GM18861 (cell line): ENCODE measurements at regions not wholly inside any gene's neighbourhood (a gene's known extent, or its start where the extent isn't known, plus 50 kb on each side); places are given as distances from the start of the nearest gene placed in this dataset.

Experiments used
- ATAC-seq: cut with Tn5 transposase; IDR thresholded peaks from one replicate; pipeline ENCODE4 v1.9.1; 2021; ENCODE audit not compliant: unreplicated experiment

DNA sequence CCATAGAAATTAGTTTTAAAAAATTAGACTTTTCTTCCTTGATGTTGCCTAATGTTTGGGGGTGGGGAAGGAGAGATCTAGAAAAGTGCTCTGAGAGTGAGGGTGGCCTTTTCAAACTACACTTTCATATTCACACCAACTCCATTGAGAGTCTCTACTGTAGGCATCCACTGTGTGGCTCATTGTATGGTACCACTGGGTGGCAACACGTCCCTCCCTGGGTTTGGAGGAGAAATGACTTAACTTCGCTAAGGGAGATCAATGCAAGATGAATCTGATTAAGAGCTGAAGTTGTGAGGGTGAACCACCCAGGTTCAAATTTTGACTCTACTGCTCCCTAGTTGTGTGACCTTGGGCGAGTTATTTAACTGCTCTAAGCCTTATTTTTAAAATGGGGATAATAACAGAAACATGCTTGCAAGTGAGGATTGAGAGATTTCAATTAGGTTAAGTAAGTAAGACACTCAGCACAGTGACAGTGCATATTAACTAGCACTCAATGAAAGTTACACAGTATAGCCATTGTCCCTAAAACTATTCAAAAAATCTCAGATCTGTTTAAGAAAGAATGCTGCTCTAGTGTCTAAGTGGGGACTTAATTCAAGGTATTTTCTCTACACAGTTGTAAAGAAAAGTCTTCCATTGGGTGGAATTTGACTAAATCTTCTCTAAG lies 193.5 kb upstream of the CNR1 start:
- ATAC-seq = no peak

DNA sequence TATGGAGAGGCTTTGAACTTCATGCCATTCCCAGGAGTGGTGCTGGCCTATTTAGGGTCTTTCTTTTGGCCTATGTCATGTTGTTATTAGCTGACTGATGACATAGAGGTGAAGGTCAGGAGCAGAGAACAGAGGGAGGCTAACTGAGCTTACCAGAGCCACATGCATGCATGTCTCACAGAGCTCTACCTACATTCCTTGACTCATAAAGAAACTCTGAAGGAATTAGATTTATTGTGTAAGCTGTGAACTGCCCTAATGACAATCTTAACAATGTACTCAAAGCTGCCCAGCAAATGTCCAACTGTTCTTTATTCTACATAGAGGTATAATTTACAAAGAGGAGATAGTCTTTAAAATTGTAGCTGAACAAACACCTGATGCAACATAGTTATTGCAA lies 192.7 kb upstream of the CNR1 start:
- ATAC-seq = no peak

DNA sequence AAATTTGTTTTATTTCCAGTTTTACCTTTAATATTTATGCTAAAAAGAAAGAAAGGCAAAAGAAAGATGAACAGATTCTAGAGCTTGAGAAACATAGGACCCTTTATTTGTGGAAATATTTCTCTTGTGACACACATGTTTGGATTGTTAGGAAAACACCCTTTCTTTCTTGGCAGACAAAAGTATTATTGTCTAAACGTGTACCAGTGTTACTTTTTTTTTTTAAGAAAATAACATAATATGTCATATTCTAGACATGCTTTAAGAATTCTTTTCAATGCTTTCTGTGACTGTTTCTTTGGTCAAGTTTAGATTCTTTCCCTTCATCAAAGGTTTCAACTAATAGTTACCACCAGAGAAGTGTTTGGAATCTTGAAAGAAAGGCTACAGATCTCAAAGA lies 183.4 kb upstream of the CNR1 start:
- no peak for ATAC-seq

DNA sequence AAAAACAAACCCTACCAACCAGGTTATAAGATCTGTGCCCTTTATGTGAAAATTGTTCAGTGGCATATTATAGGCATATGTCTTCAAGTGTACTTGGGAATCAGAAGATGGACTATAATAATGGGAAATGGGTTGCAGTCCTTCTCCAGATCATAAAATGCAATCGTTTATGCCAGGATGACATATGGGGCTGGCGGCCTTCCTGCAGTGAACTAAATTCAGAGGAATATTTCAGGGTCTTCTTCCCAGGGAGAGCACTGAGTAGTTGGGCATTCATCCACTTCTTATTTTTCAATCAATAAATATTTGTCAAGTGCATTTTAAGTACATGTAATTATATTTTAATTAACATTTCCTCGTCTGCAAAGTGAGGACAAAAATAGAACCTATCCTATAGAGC lies 176.2 kb upstream of the CNR1 start:
- no peak for ATAC-seq

DNA sequence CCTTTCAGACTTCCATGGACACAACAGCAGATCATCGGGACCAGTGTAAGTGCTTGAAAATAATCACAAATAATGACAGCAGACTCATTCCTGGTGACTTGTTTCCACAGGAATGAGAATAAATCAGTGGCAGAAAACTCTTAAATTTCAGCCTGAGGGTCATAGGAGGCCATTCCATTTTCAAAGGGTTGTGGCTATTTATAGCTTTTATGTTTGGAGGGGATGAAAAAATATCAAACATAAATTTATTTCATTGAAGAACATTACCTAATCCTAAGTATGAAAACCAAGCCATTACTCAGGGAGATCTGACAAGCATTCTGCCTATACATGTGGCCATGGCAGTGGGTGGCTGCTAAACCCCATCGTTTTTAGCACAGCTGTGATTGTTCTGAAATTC lies 173.6 kb upstream of the CNR1 start:
- ATAC-seq = no peak

DNA sequence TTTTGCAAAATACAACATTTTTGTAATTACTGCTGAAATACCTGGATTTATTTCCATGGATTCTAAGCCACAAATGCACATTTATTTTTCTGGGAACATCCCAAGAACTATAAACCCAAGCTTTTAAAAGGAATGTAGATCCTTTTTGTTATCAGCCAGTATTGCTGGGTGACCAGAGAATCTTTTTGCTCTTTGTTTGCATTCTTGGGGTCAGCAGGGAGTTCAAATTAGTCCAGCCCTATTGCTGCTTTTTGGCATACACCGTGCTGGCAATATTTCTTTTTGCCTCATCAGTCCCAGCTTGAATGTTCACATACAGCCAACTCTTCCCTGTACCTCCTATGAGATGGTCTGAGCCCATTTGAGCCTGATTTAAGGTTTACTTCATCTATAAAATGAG lies 155.2 kb upstream of the CNR1 start:
- no peak for ATAC-seq

DNA sequence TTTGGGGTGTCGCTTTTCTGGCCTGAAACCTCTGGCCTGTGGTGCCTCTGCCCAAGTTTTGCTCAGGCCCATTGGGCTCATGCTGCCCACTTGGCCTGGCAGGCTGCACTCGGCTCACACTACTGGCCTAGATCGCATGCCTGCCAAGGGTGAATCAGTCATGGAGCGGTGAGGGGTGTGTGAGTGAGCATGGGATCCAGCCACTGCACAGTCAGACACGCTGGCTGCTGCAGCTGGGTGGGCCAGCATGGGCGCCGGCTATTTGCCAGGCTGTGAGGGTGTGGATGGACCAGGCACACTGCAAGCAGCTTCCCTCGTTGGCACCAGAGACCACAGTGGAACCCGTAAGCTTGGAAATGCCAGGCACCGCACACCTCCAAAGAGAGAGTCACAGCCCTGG lies 145.4 kb upstream of the CNR1 start:
- ATAC-seq = no peak

DNA sequence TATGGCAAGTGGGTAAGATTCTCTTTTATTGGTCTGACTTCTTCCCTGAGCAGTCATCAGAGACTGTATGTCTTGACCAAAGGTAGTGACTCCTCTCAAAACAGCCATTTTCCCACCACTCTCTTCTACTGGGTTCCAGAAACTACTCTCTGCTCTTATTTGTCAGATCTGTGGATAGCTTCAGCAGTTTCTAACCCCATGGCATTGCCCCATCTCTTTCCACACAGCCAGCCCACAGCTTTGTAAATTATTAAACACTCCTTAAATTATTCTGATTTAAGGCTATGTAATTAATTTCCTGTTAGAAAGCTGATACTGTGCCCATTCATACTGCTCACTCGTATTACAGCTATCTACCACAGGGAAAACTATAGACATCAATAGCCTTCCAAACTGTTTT lies 138.4 kb upstream of the CNR1 start:
- ATAC-seq = no peak

DNA sequence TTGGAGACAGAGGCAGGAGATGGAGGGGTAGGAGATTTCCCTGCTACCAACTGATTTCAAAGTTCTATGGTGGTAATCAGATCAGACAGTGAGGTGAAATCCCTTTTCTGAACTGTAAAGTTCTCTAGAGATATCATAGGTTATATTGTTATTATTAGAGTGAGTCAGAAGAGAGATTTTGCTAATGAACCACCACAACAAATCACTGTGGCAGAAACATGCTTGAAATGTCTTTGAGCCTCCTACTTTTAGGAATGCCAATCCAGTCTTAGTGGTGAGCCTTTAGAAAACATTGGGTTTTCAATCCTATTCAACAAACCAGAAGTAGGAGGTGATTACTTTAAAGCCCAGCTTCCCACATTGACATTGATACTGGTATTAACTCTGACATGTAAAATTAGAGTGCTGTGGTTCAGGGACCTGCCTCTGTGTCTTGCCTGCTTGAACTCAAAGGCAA lies 136.7 kb upstream of the CNR1 start:
- no peak for ATAC-seq

DNA sequence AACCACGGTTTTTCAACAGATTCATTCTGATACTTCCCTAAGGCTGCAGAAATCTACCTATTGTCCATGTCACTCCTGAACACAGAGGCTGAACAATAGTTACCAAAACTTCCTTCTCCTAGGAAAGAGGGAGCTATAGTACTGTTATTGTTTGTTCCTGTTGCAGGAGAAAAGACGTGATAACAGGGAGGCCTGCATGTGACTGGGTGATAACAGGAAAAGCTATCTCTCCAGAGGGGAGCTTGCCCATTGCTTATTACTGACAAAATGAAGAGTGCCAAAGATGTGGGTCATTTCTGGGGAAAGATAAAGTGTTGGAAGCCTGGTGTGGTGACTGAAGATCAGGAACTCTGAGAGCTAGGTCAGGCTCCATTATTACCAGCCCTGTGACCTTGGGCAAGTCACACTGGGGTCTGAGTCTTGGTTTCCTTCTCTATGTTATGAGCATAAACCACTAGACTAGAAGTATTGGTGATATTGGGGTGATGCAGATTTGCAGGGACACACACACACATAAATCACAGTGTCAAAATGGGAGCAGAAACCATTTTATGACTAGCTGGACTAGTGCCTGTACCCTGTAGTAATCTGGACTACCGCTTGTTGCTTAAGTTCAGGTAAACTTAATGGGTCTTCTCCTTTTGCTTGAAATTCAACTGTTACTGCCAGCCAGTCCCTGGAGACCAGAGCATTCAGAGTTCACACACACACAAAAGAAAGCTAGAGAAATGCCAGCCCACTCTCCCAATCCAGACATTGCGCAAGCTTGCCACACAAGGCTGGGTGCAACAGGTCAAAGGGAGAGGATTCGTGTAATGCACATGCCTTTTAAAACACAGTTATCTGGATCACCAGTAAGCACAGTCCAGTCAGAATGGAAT lies 136.0 kb upstream of the CNR1 start:
- ATAC-seq = no peak

DNA sequence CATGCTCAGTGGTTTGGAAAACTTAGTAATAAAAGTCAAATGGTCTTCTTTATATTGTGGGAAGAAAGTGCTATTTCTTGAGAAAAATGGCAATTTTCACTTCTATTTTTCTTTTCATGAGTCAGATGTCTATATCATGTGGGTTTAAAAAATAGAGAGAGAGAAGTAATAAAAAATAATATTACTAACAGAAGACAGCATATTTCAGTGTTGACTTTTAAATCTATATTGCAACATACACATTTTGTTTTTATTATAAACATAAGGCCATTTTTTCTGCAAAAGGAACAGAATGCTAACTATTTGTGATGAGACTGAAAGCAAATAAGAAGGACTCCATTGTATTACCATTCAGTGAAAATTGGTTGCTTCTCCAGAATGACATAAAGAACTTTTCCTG lies 135.1 kb upstream of the CNR1 start:
- no peak for ATAC-seq

DNA sequence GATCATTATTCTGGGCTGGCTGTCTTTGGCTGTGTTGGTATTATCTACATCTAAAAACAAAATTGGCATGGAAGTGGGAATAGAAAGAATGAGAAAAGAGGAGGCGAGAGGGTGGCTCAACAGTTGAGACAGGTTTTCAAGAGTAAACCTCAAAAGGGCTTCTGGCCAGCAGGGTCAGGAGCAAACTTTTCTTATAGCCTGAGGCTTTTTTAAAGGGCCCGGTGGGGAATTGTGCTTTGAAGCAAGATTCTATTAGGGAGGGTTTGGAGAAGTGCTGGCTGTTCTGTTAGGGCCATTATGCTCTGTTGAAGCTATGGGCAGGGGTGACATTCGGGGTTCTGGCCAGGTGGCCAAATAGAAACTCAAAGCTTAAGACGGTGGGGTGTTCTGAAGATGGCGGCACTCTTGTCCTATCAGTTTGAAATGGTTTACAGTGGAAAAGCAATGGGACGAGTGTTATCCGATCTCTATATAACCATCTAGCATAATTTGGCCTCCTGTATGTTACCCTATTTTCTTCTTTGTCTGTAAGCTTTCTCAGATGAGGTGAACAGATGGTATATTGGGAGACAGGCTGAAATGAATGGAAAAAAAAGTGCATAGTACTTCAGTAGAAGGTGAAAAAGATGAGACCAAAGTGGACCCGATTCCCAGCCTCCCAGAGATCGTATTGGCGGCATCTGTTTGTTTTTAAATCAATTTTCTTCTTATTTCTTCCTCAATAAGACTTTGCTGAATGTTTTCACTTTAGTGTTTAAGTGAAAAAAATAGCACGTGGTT lies 132.1 kb upstream of the CNR1 start:
- no peak for ATAC-seq

DNA sequence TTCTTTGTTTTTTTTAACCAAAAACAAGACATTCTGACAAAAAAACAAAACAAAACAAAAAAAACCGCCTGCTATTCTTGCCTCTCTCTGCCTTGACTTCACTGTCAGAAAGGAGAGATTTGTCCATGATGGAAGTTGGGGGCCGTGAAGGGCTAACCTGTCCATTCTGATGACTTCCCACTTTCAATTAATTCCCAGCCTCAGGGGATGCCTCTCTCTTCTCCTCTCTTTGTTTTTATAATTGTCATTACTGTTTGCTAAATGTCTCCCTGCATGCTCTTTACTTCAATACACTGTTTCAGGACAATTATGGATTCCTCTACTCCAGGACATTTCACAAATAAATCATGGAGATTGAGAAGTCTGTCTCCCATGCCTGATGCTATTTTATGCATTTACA lies 130.5 kb upstream of the CNR1 start:
- ATAC-seq = no peak

DNA sequence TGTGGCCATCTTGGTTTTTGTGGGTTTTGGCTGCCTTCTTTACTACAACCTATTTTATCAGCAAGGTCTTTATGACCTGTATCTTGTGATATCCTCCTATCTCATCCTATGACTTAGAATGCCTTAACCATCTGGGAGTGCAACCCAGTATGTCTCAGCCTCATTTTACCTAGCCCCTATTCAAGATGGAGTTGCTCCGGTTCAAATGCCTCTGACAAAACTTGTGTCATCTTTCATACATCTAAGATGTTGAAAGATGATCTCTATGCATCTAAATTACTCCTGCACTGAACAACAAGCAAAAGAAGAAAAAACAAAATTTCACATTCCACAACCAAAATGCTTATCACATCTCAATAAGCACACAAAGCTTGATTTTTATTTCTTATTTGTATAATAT lies 129.5 kb upstream of the CNR1 start:
- ATAC-seq = no peak

DNA sequence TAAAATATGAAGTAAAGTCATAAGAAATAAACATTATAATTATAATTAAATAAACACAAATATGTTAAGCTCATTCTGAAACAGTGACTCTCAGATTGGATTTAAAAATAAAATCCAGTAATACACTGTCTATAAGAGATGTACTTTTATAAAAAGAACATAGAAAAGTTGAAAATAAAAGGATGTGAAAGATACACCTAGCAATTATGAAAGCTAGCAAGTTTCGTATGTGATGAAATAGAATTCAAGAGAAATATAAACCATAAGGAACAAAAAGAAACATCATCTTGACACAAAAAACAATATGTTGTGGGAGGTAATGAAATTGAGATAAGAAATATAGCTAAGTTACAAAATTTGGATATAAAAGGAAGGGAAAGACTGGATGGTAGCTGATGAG lies 128.6 kb upstream of the CNR1 start:
- ATAC-seq = no peak

DNA sequence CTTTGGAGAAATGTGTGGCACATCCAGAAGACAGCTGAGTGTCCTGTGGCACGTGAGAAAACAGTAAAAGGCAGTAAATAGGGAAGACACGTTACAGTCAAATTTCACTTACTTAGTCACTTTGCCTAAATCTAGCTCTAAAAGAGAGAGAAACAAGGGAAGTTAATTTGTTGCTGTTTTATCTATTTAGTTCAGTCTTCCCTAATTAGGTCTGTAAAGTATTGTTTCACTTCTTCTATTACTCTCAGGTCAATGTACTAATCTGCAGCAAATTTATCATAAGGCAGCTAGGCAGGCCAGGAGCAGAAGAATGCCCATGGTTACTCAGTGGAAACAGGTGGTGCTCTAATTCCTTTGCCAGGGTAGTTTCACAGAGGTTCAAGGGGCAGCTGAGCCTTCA lies 124.3 kb upstream of the CNR1 start:
- no peak for ATAC-seq

DNA sequence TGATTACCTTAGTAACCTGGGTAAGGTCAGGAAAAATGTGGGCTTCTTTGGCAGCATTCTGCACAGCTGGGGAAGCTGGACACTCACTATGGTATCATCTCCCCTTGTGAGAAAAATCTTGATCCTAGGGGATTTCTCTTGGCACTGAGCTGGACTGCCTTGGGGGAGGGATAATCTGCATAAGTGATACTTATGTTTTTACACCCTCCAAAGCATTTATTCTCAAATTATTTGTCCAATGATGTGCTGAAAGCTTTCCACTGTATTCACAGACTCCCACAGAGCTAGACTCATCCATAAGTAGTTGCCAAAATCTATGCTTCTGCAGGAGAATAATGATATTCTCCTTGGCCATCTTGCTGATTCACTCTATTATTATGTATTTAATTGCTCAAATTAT lies 121.5 kb upstream of the CNR1 start:
- ATAC-seq = no peak

DNA sequence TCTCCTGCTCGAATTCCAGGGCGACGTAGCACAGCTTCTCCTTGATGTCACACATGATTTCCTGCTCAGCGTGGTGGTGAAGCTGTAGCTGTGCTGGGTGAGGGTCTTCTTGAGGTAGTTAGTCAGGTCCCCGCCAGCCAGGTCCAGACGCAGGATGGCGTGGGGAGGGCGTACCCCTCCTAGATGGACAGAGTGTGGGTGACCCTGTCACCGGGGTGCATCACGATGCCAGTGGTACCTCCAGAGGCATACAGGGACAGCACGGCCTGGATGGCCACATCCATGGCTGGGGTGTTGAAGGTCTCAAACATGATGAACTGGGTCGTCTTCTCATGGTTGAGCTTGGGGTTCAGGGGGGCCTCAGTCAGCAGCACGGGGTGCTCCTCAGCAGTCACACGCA lies 110.2 kb upstream of the CNR1 start:
- ATAC-seq = no peak

DNA sequence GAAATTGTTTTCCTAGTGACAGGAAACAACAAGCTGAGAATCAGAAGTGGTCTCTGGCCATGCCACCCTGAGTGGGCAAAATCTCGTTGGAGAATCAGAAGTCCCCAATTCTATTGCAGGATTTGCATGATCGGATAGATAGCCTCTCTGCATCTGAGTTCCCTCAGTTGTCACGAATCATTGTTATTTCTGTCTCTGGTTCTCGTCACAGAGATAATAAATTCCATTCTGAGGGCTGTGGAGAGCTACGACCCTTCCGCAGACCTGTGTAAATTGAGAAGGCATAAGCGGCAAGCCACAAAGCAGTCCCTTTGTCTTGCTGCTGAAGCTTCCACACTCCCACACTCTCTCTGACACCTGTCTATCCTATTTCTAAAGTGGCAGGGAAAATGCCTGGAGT lies 102.4 kb upstream of the CNR1 start:
- no peak for ATAC-seq

DNA sequence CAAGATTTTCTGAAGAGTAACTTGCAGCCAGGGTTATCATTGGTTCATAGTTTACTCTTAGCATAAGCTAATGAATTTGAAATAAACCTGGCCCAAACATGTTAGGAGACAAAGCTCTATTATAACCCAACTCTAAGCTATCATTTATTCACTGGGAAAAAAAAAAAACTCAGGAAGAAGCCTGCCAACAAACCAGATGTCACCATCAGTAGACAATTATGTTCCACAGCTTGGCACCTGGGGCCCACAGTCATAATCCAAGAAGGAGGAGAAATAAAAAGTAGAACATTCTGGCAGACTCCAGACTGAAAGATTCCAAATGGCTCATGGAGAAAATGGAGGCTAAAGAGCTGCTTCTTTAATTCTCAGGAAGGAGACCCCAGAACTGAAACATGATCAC lies 100.0 kb upstream of the CNR1 start:
- ATAC-seq = no peak

DNA sequence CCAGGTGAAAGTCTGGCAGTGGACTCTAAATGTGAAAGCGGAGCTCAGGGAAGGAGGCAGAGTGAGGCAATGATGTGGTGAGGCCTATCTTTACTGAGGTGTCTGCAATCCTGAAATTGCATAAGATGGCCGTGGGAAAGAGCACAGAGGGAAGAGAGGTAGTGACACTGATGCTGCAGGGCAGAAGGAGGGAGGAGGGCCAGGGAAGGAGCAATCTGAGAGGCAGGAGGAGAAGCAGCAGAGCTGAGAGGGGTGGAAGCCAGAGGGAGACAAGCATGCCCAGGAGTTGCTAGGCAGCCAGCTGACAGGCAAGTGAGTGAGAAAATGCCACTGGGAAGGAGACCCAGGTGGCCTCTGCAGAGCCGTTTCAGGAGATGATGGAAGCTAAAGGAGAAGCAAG lies 97.4 kb upstream of the CNR1 start:
- ATAC-seq = no peak

DNA sequence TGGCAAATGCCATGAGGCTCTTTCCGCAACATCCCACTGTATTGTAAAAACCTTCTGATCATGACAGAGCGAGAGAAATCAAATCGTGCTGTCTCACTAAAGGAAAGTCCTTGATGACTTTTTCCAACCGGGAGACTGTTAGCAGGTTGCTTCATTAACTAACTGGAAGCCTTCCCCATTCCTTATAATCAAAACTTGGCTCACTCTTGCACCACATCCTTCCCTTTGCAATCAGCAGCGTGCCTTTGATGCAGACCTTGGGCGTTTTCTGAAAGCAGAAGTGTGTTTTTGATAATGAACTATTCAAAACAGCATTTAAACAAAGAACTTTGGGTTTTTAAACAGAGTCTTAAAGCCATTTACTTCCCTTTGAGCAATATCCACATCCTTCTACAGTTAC lies 96.2 kb upstream of the CNR1 start:
- no peak for ATAC-seq
